Peyer's patch (tissue), 4 donors: ENCODE measurements at regions not wholly inside any gene's neighbourhood (a gene's known extent, or its start where the extent isn't known, plus 50 kb on each side); places are given as distances from the start of the nearest gene placed in this dataset.

Source experiments
- POLR2A ChIP-seq, 2 donors: fragments of 450-650 bp; IDR thresholded peaks; one replicate each; pipeline ENCODE4 v1.5.1; 2017; ENCODE audit warnings: antibody characterized with exemption in 2 of 2, mild to moderate bottlenecking in 2 of 2, moderate library complexity in 2 of 2
- TF ChIP-seq, protein P1 (sequence below), 6 experiments: fragments of 450-650 bp in 4 of 6; fragments of 200-600 bp in 2 of 6; sonication (generic) in 1 of 6; IDR thresholded peaks; one replicate each; pipeline ENCODE4 v1.5.1; 2017 to 2019; ENCODE audit warnings: antibody characterized with exemption in 6 of 6, mild to moderate bottlenecking in 3 of 6, moderate library complexity in 1 of 6

DNA sequence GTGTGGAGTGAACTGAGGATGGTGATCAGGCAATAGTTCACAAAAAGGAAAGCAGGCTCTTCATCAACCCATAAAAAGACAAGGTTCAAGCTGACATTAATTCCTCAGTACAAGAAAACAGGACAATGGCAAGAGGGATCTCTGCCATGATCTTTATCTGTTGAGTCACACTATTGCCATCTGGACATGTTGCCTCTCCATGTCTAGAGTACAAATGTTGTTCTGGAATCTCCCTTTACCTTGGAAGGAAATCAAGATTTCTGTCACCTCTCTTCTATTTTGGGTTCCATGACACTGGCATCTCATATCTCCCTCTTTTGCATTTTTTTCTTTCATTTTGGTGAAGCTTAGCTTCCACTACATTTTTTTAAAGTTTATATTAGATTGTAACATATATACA is 329.1 kb downstream of the USP25 start:
- TF ChIP-seq, protein P1, sequence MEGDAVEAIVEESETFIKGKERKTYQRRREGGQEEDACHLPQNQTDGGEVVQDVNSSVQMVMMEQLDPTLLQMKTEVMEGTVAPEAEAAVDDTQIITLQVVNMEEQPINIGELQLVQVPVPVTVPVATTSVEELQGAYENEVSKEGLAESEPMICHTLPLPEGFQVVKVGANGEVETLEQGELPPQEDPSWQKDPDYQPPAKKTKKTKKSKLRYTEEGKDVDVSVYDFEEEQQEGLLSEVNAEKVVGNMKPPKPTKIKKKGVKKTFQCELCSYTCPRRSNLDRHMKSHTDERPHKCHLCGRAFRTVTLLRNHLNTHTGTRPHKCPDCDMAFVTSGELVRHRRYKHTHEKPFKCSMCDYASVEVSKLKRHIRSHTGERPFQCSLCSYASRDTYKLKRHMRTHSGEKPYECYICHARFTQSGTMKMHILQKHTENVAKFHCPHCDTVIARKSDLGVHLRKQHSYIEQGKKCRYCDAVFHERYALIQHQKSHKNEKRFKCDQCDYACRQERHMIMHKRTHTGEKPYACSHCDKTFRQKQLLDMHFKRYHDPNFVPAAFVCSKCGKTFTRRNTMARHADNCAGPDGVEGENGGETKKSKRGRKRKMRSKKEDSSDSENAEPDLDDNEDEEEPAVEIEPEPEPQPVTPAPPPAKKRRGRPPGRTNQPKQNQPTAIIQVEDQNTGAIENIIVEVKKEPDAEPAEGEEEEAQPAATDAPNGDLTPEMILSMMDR (IDR thresholded peaks at IDR 0.05) = no peak
- TF ChIP-seq POLR2A (IDR thresholded peaks at IDR 0.05) = no peak
